ENCODE measurements at regions not wholly inside any gene's neighbourhood (a gene's known extent, or its start where the extent isn't known, plus 50 kb on each side); places are given as distances from the start of the nearest gene placed in this dataset.

GRCh38 chr6:164018133-164018532, 603.6 kb downstream of the QKI start:
- no peak for TF ChIP-seq CTCF (CRISPR knock-in tag; IDR thresholded peaks at IDR 0.05)
- no peak for TF ChIP-seq HMGXB4 (CRISPR knock-in tag; IDR thresholded peaks at IDR 0.05; ENCODE audit: borderline replicate concordance in 1 of 2, low read depth in 1 of 2)
- no peak for TF ChIP-seq RNF2 (conservative IDR thresholded peaks at IDR 0.05; ENCODE audit: low read depth)
- TF ChIP-seq EP300 (IDR thresholded peaks at IDR 0.05; ENCODE audit: low read depth in 2 of 2, low read length in 2 of 2), result no peak
- TF ChIP-seq EP300 (CRISPR knock-in tag; IDR thresholded peaks at IDR 0.05; ENCODE audit: borderline replicate concordance), result no peak

All from HepG2 (cell line).